ENCODE measurements at regions not wholly inside any gene's neighbourhood (a gene's known extent, or its start where the extent isn't known, plus 50 kb on each side); places are given as distances from the start of the nearest gene placed in this dataset.
A peak's percentile ranks its signal among the peaks of the same experiment; 100 is the strongest.

- no peak for DNase-seq
These were observed 245.2 kb downstream of the LTN1 start for GRCh38 chr21:28747464-28747863.

DNA sequence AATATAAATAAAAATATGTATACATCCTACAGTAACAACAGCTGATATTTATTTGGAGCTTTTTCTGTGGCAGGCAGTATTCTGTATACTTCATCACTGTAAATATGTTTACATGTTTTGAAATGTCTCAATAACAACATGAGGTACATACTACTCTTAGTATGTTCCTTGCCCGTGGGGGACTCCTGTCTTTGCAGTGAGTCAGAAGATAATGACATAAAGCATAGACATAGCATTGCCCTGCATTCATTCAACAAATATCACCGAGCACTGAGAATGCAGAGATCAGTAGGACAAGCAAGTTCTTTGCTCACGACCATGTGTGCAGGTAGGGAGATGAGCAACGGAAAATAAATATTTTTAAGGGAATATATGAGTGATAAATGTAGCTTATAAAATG, 246.5 kb downstream of the LTN1 start:
- DNase-seq = no peak

- peak; percentile 90 to 91 for DNase-seq
These were observed 247.3 kb downstream of the LTN1 start for GRCh38 chr21:28745131-28746016.

DNA sequence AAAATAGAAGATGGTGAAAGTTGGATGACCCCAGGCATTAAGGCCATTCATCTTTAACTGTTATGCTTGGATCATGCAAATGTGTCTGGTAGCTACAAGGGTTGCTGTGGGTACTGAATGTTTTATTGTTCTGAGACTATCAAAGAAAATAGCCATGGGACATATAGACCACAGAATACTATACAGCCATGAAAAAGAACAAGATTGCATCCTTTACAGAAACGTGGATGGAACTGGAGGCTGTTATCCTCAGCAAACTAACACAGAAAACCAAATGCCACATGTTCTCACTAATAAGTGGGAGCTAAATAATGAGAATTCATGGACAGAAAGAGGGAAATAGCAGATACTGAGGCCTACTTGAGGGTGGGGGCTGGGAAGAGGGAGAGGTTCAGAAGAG, 249.0 kb downstream of the LTN1 start:
- DNase-seq = no peak

- DNase-seq = no peak
These were observed 250.2 kb downstream of the LTN1 start for GRCh38 chr21:28742527-28742926.

GRCh38 chr21:28740125-28740524, 252.6 kb downstream of the LTN1 start:
- no peak for DNase-seq

GRCh38 chr21:28738882-28739281, 253.8 kb downstream of the LTN1 start:
- no peak for DNase-seq

DNA sequence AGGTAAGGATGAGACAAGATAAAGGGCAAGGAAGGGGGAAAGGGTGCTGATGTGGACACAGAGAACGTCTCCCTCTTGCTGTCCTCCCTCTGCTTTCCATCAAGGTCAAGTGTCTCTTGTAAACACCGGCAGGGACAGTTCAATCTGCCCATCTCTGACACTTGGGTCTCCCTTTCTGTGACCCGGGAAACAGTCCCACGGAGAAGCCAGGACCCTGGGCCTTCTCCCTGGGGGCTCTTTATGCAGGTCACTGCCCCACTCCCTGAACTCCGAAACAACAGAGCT, 254.3 kb downstream of the LTN1 start:
- DNase-seq = no peak

GRCh38 chr21:28737674-28738419, 254.8 kb downstream of the LTN1 start:
- no peak for DNase-seq

DNA sequence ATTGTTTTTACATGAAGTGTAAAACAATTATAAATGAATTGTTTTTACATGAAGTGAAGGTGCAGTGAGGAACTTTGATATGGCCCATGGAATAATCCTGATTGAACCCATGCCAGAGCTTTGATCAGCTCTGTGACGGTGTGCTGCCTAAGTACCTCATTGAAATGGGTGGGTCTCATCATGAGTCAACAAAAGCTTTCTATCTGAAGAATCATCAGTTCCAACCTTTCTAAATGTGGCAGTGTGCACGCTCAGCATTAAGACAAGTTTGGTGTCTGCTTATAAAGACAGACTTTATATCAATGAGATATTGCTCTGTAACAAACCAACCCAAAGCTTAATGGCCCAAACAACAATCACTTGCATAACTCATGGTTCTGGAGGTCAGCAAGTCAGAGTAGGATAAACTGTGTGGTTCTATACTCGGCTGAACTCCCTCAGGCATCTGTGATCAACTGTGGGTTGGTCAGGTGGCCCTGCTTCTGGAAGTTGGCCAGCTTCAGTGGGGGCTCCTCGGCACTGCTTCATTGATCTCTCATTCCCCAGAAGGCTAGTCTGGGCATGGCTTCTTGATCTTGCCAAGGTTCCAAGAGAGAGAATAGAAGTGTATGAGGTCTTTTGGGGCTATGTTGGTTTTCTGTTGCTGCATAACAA, 258.0 kb downstream of the LTN1 start:
- DNase-seq = no peak

DNA sequence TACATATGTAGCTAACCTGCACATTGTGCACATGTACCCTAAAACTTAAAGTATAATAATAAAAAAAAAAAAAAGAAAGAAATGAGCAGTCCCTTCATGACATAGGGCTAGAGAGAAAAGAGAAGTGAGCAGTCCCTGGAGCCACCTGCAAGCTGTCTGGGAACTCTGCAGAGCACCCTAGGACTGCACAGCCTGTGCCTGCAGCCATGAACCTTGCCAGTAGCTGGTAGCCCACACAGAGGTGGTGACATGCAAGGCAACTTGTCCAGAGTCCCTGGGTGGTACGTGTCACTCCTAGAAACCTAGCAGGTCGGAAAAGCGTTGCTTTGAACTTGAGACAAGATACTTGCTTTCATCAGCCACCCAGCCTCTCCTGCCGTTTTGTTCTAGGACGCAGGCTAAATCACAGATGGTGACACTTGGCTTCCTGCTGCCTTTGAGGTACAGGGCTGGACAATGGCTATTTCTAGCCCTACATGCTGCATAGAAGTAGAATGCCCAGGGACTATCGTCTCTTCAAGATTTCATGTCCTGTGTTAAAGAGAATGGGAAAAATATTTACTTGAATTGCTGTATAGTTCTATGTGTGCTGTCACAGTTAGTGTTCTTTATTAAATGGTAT, 260.9 kb downstream of the LTN1 start:
- no peak for DNase-seq

DNA sequence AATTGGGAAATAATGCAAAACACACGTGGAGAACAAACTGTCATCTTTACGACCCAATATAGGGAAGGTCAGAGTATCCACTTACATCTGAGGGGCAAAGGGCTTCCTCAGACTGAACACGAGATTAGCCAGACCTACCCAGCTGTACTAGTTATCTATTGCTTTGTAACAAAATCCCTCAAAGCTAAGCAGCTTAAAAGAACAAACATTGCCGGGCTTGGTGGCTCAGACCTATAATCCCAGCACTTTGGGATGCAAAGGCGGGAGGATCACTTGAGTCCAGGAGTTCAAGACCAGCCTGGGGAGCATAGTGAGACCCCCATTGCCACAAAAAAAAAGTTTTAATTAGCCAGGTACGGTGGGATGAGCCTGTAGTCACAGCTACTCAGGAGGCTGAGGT, 262.8 kb downstream of the LTN1 start:
- no peak for DNase-seq

DNA sequence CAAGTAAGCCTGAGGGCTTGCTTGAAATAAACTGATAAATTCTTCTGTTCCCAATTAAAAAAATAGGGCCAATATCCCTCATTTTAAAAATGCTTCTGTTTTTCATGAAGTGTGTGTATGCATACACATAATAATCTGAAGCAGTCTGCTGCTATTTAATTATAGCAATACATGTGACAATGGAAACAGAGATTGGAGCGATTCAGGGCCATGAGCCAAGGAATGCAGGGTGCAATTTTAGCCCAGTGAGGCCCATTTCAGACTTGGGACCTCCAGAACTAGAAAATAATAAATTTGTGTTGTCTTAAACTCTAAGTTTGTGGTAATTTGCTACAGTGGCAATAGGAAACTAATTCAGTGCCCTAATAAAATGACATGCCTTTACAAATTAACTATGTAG, 264.9 kb downstream of the LTN1 start:
- DNase-seq = no peak

- DNase-seq = no peak
These were observed 267.3 kb downstream of the LTN1 start for GRCh38 chr21:28725396-28725795.

DNA sequence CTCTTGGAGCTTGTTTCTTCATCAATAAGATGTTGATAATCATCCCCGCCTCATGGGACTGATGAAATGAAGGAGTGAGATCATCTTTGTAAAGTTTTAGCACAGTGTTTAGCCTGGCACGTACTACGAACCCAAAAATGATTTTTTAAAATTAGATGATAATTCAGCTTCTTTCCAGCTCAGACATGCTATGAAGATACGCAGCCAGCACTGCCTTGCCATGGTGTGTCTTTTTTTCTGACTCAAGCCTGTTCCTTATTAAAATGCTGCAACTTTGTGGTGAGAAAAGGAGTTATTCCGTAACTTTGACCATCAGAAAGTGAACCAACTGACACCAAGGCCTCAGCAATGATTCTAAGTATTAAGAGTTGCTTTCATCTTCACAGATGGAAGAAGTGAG, 269.0 kb downstream of the LTN1 start:
- no peak for DNase-seq

- no peak for DNase-seq
These were observed 273.0 kb downstream of the LTN1 start for GRCh38 chr21:28719723-28720122.

DNA sequence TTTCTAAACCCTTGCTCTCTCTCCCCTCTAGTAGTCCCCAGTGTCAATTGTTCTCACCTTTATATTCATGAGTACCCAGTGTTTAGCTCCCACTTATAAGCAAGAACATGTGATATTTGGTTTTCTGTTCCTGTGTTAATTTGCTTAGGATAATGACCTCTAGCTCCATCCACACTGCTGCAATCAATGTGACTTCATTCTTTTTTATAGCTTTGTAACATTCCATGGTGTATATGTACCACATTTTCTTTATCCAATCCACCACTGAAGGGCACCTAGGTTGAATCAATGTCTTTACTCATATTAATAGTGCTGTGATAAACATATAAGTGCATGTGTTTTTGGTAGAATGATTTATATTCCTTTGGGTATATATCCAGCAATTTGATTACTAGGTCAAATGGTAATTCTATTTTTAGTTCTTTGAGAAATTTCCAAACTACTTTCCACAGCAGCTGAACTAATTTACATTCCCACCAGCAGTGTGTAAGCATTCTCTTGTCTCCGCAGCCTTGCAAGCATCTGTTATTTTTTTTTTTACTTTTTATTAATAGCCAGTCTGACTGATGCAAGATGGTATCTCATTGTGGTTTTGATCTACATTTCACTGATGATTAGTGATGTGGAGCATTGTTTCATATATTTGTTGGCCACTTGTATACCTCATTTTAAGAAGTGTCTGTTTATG, 277.8 kb downstream of the LTN1 start:
- DNase-seq = no peak

DNA sequence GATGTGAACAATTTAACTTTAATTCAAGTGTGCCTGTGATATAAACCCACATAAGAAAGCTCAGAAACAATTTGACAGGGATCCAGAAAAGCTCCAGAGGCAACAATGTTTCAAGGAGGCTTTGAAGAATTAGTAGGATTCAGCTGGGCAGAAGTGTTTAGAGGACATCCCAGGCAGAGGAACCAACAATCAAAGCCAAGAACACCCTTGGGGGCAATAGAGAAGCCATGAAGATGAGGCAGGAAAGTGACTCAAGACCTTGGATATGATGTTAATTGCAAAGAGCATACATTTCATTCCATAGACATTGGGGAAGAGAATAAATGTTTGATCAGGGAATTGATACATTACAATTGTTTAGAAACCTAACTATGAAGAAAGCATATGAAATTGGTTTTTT, 280.3 kb downstream of the LTN1 start:
- DNase-seq = no peak

- no peak for DNase-seq
These were observed 287.1 kb downstream of the LTN1 start for GRCh38 chr21:28705616-28706015.

- DNase-seq = no peak
These were observed 287.9 kb downstream of the LTN1 start for GRCh38 chr21:28704746-28705145.

DNA sequence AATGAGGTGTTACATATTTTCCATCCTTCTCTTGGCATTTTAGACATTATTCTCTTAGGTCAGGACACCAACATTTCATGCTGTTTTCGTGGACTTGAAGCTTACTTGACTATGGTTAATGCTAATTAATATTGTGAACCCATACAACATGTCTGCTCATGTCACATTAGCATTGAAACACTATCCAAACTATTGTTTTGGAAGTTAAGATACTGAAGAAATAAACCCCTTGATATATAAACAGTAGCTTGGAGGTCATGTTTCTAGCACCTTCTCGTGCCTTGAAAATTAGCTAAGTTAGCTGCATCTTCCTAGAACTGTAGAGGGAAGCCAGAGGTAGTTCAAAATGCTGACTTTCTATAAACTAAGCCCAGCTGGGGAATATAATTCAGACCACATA, 288.8 kb downstream of the LTN1 start:
- no peak for DNase-seq

DNA sequence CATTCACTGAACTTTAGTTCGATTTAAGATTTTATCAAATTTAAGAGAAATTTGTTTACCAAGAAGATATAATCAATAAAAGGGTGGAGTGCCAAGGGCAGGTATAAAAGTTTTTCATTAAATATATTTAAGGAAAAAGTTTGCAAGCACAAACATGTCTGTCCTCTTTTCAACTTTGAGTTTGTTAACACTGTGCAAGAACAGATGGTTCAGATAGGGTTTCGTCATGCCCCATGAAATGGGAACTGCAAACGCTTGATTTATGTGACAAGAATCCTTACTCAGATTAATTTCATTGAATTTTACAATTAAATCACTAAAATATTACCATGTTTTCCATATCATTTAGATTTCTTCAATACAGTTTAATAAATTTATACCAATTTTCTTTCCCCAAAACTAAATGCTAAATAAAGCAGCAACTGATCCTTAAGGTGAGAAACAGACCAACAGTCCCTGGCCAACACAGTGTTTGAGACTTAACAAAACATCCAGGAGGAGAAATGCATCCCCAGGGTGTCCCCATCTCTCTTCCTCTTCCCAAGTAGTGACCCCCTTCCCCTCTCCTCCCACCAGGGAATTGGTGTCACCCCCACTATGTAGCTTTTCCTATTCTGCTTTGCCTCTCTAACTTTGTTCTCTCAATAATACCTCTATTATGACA, 292.9 kb downstream of the LTN1 start:
- no peak for DNase-seq
